GM12865 (cell line): ENCODE measurements at regions not wholly inside any gene's neighbourhood (a gene's known extent, or its start where the extent isn't known, plus 50 kb on each side); places are given as distances from the start of the nearest gene placed in this dataset.

Experiments
- DNase-seq: peaks from one replicate; pipeline ENCODE4 v3.0.0; 2010; ENCODE audit warnings: low read depth
- H3K4me3 ChIP-seq: 2 replicates; pipeline ENCODE4 v1.5.1; 2011; ENCODE audit warnings: mild to moderate bottlenecking, low read depth, low read length, control low read depth
- CTCF ChIP-seq: IDR thresholded peaks from 2 replicates; pipeline ENCODE4 v1.5.1; 2011; ENCODE audit warnings: low read length, control low read depth, low read depth, inconsistent platforms; ENCODE audit not compliant: insufficient read depth; ENCODE audit errors: missing control alignments

GRCh38 chr11:81602508-81602907 is 1131.2 kb downstream of the FAM181B start:
- TF ChIP-seq CTCF: no peak
- DNase-seq: no peak

GRCh38 chr11:81596704-81597103 is 1137.0 kb downstream of the FAM181B start:
- DNase-seq: no peak
- H3K4me3 ChIP-seq: no peak overlapping the region
- no peak for TF ChIP-seq CTCF

More at GRCh38 chr11:81602508-81602907, 1131.2 kb downstream of the FAM181B start:
- H3K4me3 ChIP-seq: no peak overlapping the region

- TF ChIP-seq CTCF: no peak
- DNase-seq: no peak
- no peak overlapping the region for H3K4me3 ChIP-seq
These were observed 1148.2 kb downstream of the FAM181B start for GRCh38 chr11:81585390-81585933.

GRCh38 chr11:81579339-81579738 is 1154.3 kb downstream of the FAM181B start:
- H3K4me3 ChIP-seq: no peak overlapping the region

GRCh38 chr11:81578571-81578970 is 1155.1 kb downstream of the FAM181B start:
- no peak overlapping the region for H3K4me3 ChIP-seq
- no peak for DNase-seq
- TF ChIP-seq CTCF: no peak

More at GRCh38 chr11:81579339-81579738, 1154.3 kb downstream of the FAM181B start:
- no peak for DNase-seq
- TF ChIP-seq CTCF: no peak

- no peak for DNase-seq
- no peak overlapping the region for H3K4me3 ChIP-seq
- TF ChIP-seq CTCF: no peak
These were observed 1159.4 kb downstream of the FAM181B start for GRCh38 chr11:81574301-81574700.

- no peak for DNase-seq
- H3K4me3 ChIP-seq: no peak overlapping the region
- no peak for TF ChIP-seq CTCF
These were observed 1160.3 kb downstream of the FAM181B start for GRCh38 chr11:81573367-81573766.
